WTC11 (cell line): ENCODE measurements at regions not wholly inside any gene's neighbourhood (a gene's known extent, or its start where the extent isn't known, plus 50 kb on each side); places are given as distances from the start of the nearest gene placed in this dataset.

Experiments
- ATAC-seq: fragments of 200-7000 bp; cut with Tn5 transposase; 2 replicates; pipeline ENCODE4 v1.10.0; 2021; ENCODE audit warnings: mild to moderate bottlenecking, moderate library complexity
- CTCF ChIA-PET: fragments of 300-600 bp; sonication (Branson Sonifier 250); formaldehyde crosslinking; loops from one replicate; lab custom pipeline; 2021; ENCODE audit warnings: antibody characterized with exemption; lab: Charles Lee
- POLR2A ChIA-PET: fragments of 350-600 bp; sonication (Branson Sonifier 250); formaldehyde crosslinking; loops from one replicate; lab custom pipeline; 2021; ENCODE audit warnings: antibody characterized with exemption; lab: Charles Lee
- DNase-seq: peaks from one replicate; pipeline ENCODE4 v3.0.0; 2021; ENCODE audit warnings: low spot score
- H3K27ac Mint-ChIP-seq: 2 replicates; pipeline ENCODE4 v1.8.0; 2021; ENCODE audit warnings: mixed read lengths
- H3K27me3 Mint-ChIP-seq: 2 replicates; pipeline ENCODE4 v1.8.0; 2021; ENCODE audit warnings: low read depth, mild to moderate bottlenecking, moderate library complexity, mixed read lengths
- H3K36me3 Mint-ChIP-seq: 2 replicates; pipeline ENCODE4 v1.8.0; 2021; ENCODE audit warnings: mixed read lengths
- H3K4me1 Mint-ChIP-seq: 2 replicates; pipeline ENCODE4 v1.8.0; 2022; ENCODE audit warnings: mixed read lengths
- H3K4me3 Mint-ChIP-seq: 2 replicates; pipeline ENCODE4 v1.8.0; 2021; ENCODE audit warnings: mild to moderate bottlenecking, moderate library complexity, mixed read lengths
- H3K9me3 Mint-ChIP-seq: 2 replicates; pipeline ENCODE4 v1.8.0; 2021; ENCODE audit warnings: mixed read lengths
- ATF6 ChIP-seq: sonication (generic); formaldehyde crosslinking; IDR thresholded peaks from 2 replicates; pipeline ENCODE4 v1.8.1; 2023; ENCODE audit warnings: mild to moderate bottlenecking, missing genetic modification reagents
- CDX4 ChIP-seq: fragments of 250-450 bp; sonication (Bioruptor Pico); IDR thresholded peaks from 2 replicates; pipeline ENCODE4 v1.9.0; 2021; ENCODE audit warnings: moderate library complexity, mild to moderate bottlenecking, inconsistent platforms, borderline replicate concordance
- ERG ChIP-seq: fragments of 250-450 bp; sonication (Bioruptor Pico); IDR thresholded peaks from 2 replicates; pipeline ENCODE4 v1.8.0; 2021; ENCODE audit warnings: mild to moderate bottlenecking
- FOXP1 ChIP-seq: sonication (generic); formaldehyde crosslinking; IDR thresholded peaks from 2 replicates; pipeline ENCODE4 v1.8.0; 2022; ENCODE audit warnings: missing genetic modification reagents, mild to moderate bottlenecking, moderate library complexity, borderline replicate concordance
- IRF1 ChIP-seq: sonication (generic); formaldehyde crosslinking; IDR thresholded peaks from 2 replicates; pipeline ENCODE4 v1.8.0; 2023; ENCODE audit warnings: missing genetic modification reagents
- JAZF1 ChIP-seq: fragments of 250-450 bp; sonication (Bioruptor Pico); IDR thresholded peaks from 2 replicates; pipeline ENCODE4 v1.9.0; 2021; ENCODE audit warnings: moderate library complexity, mild to moderate bottlenecking, inconsistent platforms
- PRDM15 ChIP-seq: sonication (generic); formaldehyde crosslinking; IDR thresholded peaks from 2 replicates; pipeline ENCODE4 v1.8.0; 2022; ENCODE audit warnings: missing genetic modification reagents
- USF1 ChIP-seq: sonication (generic); formaldehyde crosslinking; IDR thresholded peaks from 2 replicates; pipeline ENCODE4 v1.8.0; 2022; ENCODE audit warnings: mild to moderate bottlenecking, missing genetic modification reagents
- ZBTB21 ChIP-seq: sonication (generic); formaldehyde crosslinking; IDR thresholded peaks from 2 replicates; pipeline ENCODE4 v1.8.1; 2023; ENCODE audit warnings: mild to moderate bottlenecking, missing genetic modification reagents, borderline replicate concordance
- ZNF396 ChIP-seq: fragments of 250-450 bp; sonication (Bioruptor Pico); IDR thresholded peaks from 2 replicates; pipeline ENCODE4 v1.8.0; 2021; ENCODE audit warnings: mild to moderate bottlenecking, moderate library complexity, borderline replicate concordance
- ZNF512 ChIP-seq: sonication (generic); formaldehyde crosslinking; IDR thresholded peaks from 2 replicates; pipeline ENCODE4 v1.8.1; 2022; ENCODE audit warnings: missing genetic modification reagents, borderline replicate concordance

GRCh38 chr15:77905301-77905920, 172.1 kb downstream of the TBC1D2B start:
- CTCF ChIA-PET = interaction anchor here (1.0 to 2.4 kb wide), 6 partner anchors 30 to 208 kb away, joined by 3 to 10 read pairs (median 4); no protein-coding TSS in a partner anchor
- no peak for DNase-seq

More at GRCh38 chr15:77905301-77905920, 172.1 kb downstream of the TBC1D2B start:
- peaks cover 12% of the 10 kb centered on the region for H3K4me1 Mint-ChIP-seq
- no peak for ATAC-seq
- POLR2A ChIA-PET = no interaction called here
- H3K36me3 Mint-ChIP-seq = no peaks in the 10 kb centered on the region
- no peak overlapping the region for H3K4me3 Mint-ChIP-seq
- peaks cover 3% of the 10 kb centered on the region; the same call in 1 of the 2 replicates for H3K27me3 Mint-ChIP-seq
- H3K27ac Mint-ChIP-seq = no peak overlapping the region
- no peaks in the 10 kb centered on the region for H3K9me3 Mint-ChIP-seq
- TF ChIP-seq ATF6 (CRISPR knock-in tag) = no peak
- no peak for TF ChIP-seq USF1 (CRISPR knock-in tag)
- no peak for TF ChIP-seq IRF1 (CRISPR knock-in tag)
- TF ChIP-seq ZBTB21 (CRISPR knock-in tag) = no peak
- TF ChIP-seq CDX4 = no peak
- TF ChIP-seq ZNF512 (CRISPR knock-in tag) = no peak
- TF ChIP-seq ZNF396 (CRISPR knock-in tag) = no peak
- TF ChIP-seq ERG (CRISPR knock-in tag) = no peak
- no peak for TF ChIP-seq PRDM15
- no peak for TF ChIP-seq JAZF1
- TF ChIP-seq FOXP1 (CRISPR knock-in tag) = no peak
